Fibroblast of lung (primary cell): ENCODE measurements at regions not wholly inside any gene's neighbourhood (a gene's known extent, or its start where the extent isn't known, plus 50 kb on each side); places are given as distances from the start of the nearest gene placed in this dataset.

Source experiments
- DNase-seq, 2 donors: peaks; one replicate each; pipeline versions ENCODE4 v3.0.0 to v3.0.0-alpha.2; 2010; ENCODE audit warnings: low read depth in 2 of 2
- H2AFZ ChIP-seq: 2 replicates; pipeline ENCODE4 v1.5.1; 2012; ENCODE audit warnings: low read length, control low read depth, inconsistent platforms
- H3K27ac ChIP-seq: 2 replicates; pipeline ENCODE4 v1.5.1; 2011; ENCODE audit warnings: low read length, control low read depth; ENCODE audit not compliant: insufficient read depth
- H3K27me3 ChIP-seq: 2 replicates; pipeline ENCODE4 v1.5.1; 2011; ENCODE audit warnings: mild to moderate bottlenecking, low read length; ENCODE audit not compliant: control insufficient read depth, insufficient read depth
- H3K36me3 ChIP-seq: 2 replicates; pipeline ENCODE4 v1.5.1; 2011; ENCODE audit warnings: low read length; ENCODE audit not compliant: control insufficient read depth, insufficient read depth
- H3K4me1 ChIP-seq: 2 replicates; pipeline ENCODE4 v1.5.1; 2011; ENCODE audit warnings: low read length; ENCODE audit not compliant: control insufficient read depth, insufficient read depth; ENCODE audit errors: extremely low read depth
- H3K4me2 ChIP-seq: 2 replicates; pipeline ENCODE4 v1.5.1; 2011; ENCODE audit warnings: low read length, control low read depth; ENCODE audit not compliant: insufficient read depth; ENCODE audit errors: extremely low read depth
- H3K4me3 ChIP-seq, 4 experiments: fragments of 200-600 bp in 1 of 4; sonication (generic) in 1 of 4; replicated peaks in 1 of 4; 2 replicates each; pipeline ENCODE4 v1.5.1; 2011 to 2016; ENCODE audit warnings: low read length in 4 of 4, low read depth in 3 of 4, mild to moderate bottlenecking in 3 of 4, control low read depth in 2 of 4, inconsistent platforms in 1 of 4, mixed read lengths in 1 of 4; ENCODE audit not compliant: insufficient read depth in 1 of 4; ENCODE audit errors: control extremely low read depth in 1 of 4
- H3K79me2 ChIP-seq: 2 replicates; pipeline ENCODE4 v1.5.1; 2012; ENCODE audit warnings: mild to moderate bottlenecking, low read length, inconsistent platforms; ENCODE audit not compliant: control insufficient read depth, insufficient read depth
- H3K9ac ChIP-seq: 2 replicates; pipeline ENCODE4 v1.5.1; 2011; ENCODE audit warnings: mild to moderate bottlenecking, low read length, control low read depth; ENCODE audit not compliant: insufficient read depth
- H3K9me3 ChIP-seq: 2 replicates; pipeline ENCODE4 v1.5.1; 2012; ENCODE audit warnings: low read depth, low read length; ENCODE audit not compliant: control insufficient read depth, insufficient read depth
- H4K20me1 ChIP-seq: 2 replicates; pipeline ENCODE4 v1.5.1; 2011; ENCODE audit warnings: low read length; ENCODE audit not compliant: control insufficient read depth, insufficient read depth; ENCODE audit errors: extremely low read depth
- EZH2 ChIP-seq: IDR thresholded peaks from 2 replicates; pipeline ENCODE4 v1.5.1; 2012; ENCODE audit warnings: low read length, control low read depth, mild to moderate bottlenecking; ENCODE audit errors: missing control alignments
- TF ChIP-seq, protein P1 (sequence below), 2 donors: IDR thresholded peaks in 1 of 2; conservative IDR thresholded peaks in 1 of 2; 1 replicate in 1 of 2; 2 replicates in 1 of 2; pipeline ENCODE4 v1.5.1; 2011 to 2012; ENCODE audit warnings: low read length in 2 of 2, control low read depth in 1 of 2, inconsistent platforms in 1 of 2, low read depth in 1 of 2, mild to moderate bottlenecking in 1 of 2

DNA sequence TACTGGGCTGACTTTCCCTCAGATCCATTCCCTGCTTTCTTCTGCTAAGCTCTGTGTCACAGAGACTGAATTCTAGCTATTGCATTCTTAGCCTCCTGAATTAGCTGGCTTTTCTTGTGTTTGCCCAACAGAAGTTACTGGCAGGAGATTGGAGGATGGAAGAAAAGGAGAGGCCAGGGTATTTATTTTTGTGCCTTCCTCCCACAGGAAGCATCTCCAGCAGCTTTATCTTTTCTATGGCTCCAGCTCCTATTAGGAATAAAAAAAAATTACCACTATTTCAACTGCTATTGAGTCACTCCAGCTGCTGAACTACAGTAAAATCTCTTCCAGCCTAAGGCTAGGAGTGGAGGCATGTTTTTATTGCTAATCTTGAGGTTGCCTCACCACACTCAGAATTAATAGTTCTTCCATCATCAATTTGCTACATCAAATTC, 492.4 kb downstream of the RFPL4B start:
- no peak overlapping the region for H3K4me3 ChIP-seq
- no peaks in the 10 kb centered on the region for H3K9me3 ChIP-seq
- TF ChIP-seq, protein P1, sequence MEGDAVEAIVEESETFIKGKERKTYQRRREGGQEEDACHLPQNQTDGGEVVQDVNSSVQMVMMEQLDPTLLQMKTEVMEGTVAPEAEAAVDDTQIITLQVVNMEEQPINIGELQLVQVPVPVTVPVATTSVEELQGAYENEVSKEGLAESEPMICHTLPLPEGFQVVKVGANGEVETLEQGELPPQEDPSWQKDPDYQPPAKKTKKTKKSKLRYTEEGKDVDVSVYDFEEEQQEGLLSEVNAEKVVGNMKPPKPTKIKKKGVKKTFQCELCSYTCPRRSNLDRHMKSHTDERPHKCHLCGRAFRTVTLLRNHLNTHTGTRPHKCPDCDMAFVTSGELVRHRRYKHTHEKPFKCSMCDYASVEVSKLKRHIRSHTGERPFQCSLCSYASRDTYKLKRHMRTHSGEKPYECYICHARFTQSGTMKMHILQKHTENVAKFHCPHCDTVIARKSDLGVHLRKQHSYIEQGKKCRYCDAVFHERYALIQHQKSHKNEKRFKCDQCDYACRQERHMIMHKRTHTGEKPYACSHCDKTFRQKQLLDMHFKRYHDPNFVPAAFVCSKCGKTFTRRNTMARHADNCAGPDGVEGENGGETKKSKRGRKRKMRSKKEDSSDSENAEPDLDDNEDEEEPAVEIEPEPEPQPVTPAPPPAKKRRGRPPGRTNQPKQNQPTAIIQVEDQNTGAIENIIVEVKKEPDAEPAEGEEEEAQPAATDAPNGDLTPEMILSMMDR (conservative IDR thresholded peaks at IDR 0.05 in 1 of 2, IDR thresholded peaks at IDR 0.05 in 1 of 2; ENCODE audit: low read depth in 1 of 2, low read length in 2 of 2) = no peak
- TF ChIP-seq EZH2 = no peak
- no peaks in the 10 kb centered on the region for H3K4me1 ChIP-seq
- no peak overlapping the region for H3K4me2 ChIP-seq
- no peaks in the 10 kb centered on the region for H4K20me1 ChIP-seq
- no peak overlapping the region for H3K9ac ChIP-seq
- DNase-seq = peak; percentile 86 to 91
- no peak overlapping the region for H2AFZ ChIP-seq
- no peaks in the 10 kb centered on the region for H3K36me3 ChIP-seq
- H3K79me2 ChIP-seq = no peaks in the 10 kb centered on the region
- no peaks in the 10 kb centered on the region for H3K27me3 ChIP-seq
- H3K27ac ChIP-seq = no peak overlapping the region

DNA sequence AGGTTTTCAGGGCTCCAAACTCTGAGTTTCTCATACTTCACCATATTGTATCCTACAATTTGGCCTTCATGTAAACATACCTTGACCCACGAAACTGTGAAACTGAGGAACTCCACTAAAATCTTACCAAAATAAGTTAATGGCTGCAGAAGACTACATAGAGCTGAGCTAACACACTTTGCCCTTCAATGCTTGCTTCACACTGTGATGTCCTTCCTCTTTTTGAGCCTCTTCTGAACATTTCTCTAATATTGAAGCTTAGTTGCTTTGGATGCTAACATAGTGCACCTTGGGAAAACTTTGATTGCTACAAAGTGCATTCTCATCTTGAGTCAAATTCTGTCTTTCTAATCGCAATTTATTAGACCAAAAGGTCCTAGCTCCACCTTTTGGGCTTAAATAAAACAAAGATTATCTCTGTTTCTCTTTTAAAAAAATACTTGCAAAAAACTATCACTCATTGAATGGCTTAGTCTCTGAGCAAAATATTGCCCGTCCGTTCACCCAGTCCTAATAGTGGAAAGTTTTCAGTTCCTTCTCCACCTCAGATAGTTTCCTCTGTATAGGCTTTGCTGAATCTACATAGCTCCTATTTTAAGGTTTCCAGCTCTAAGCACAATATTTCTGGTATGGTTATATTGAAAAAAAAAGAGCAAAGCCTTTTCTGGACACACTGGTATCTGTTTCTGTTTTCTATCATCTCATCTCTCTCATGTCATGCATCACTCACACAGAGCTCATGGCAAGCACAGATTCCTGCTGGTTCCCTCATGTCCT, 494.6 kb downstream of the RFPL4B start:
- Histone ChIP-seq H3K27me3 (no peaks in the 10 kb centered on the region), H3K9ac (no peak overlapping the region), H3K79me2 (no peaks in the 10 kb centered on the region), H3K4me2 (no peak overlapping the region), H3K4me1 (no peaks in the 10 kb centered on the region), H2AFZ (no peak overlapping the region), H3K36me3 (no peaks in the 10 kb centered on the region), H4K20me1 (no peaks in the 10 kb centered on the region), H3K4me3 (no peak overlapping the region), H3K27ac (no peak overlapping the region), H3K9me3 (no peaks in the 10 kb centered on the region)
- DNase-seq = no peak
- TF ChIP-seq EZH2 = no peak
- TF ChIP-seq, protein P1 (conservative IDR thresholded peaks at IDR 0.05 in 1 of 2, IDR thresholded peaks at IDR 0.05 in 1 of 2; ENCODE audit: low read depth in 1 of 2, low read length in 2 of 2) = no peak

DNA sequence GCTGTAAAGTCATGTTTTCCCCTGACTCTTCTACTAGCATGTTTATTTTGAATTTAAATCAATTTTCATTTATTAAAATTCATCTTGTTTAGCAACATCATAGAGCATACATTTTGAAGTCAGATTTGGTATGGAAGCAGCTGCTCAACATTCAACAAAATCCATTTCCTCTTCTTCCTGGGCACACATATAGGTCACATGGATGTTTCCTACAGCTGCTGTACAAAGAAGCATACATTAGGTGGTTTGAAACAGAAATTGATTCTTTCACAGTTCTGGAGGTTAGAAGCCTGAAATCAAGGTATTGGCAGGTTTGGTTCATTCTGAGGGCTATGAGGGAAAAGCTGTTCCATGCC, 495.2 kb downstream of the RFPL4B start:
- no peaks in the 10 kb centered on the region for H3K79me2 ChIP-seq
- H3K36me3 ChIP-seq = no peaks in the 10 kb centered on the region
- no peaks in the 10 kb centered on the region for H3K4me1 ChIP-seq
- no peak overlapping the region for H3K4me2 ChIP-seq
- no peaks in the 10 kb centered on the region for H3K9me3 ChIP-seq
- no peak for DNase-seq
- H3K27me3 ChIP-seq = no peaks in the 10 kb centered on the region
- TF ChIP-seq, protein P1 (conservative IDR thresholded peaks at IDR 0.05 in 1 of 2, IDR thresholded peaks at IDR 0.05 in 1 of 2; ENCODE audit: low read depth in 1 of 2, low read length in 2 of 2) = no peak
- no peak for TF ChIP-seq EZH2
- H3K4me3 ChIP-seq = no peak overlapping the region
- no peak overlapping the region for H2AFZ ChIP-seq
- H4K20me1 ChIP-seq = no peaks in the 10 kb centered on the region
- H3K27ac ChIP-seq = no peak overlapping the region
- no peak overlapping the region for H3K9ac ChIP-seq
